Kidney epithelial cell (primary cell): ENCODE measurements at regions not wholly inside any gene's neighbourhood (a gene's known extent, or its start where the extent isn't known, plus 50 kb on each side); places are given as distances from the start of the nearest gene placed in this dataset.

ENCODE experiments used
- DNase-seq: peaks from one replicate; pipeline ENCODE4 v3.0.0-alpha.2; 2010; ENCODE audit warnings: low read depth
- H3K27me3 ChIP-seq: 2 replicates; pipeline ENCODE4 v1.6.0; 2011; ENCODE audit warnings: low read length; ENCODE audit not compliant: control insufficient read depth, insufficient read depth
- H3K36me3 ChIP-seq: 2 replicates; pipeline ENCODE4 v1.5.1; 2011; ENCODE audit warnings: low read length; ENCODE audit not compliant: control insufficient read depth, insufficient read depth
- H3K4me3 ChIP-seq: 2 replicates; pipeline ENCODE4 v1.5.1; 2011; ENCODE audit warnings: low read depth, mild to moderate bottlenecking, control low read depth, low read length
- CTCF ChIP-seq: IDR thresholded peaks from 2 replicates; pipeline ENCODE4 v1.5.1; 2011; ENCODE audit warnings: mild to moderate bottlenecking, moderate library complexity, low read length, control low read depth, inconsistent platforms; ENCODE audit not compliant: insufficient read depth, poor library complexity, severe bottlenecking

GRCh38 chr6:147138835-147139234 lies 65.4 kb upstream of the STXBP5 start:
- no peak for DNase-seq
- H3K27me3 ChIP-seq: no peaks in the 10 kb centered on the region
- no peaks in the 10 kb centered on the region for H3K36me3 ChIP-seq
- TF ChIP-seq CTCF: no peak
- H3K4me3 ChIP-seq: no peak overlapping the region

GRCh38 chr6:147141711-147142308 lies 62.4 kb upstream of the STXBP5 start:
- H3K4me3 ChIP-seq: no peak overlapping the region
- no peak for TF ChIP-seq CTCF
- no peaks in the 10 kb centered on the region for H3K36me3 ChIP-seq
- no peak for DNase-seq
- no peaks in the 10 kb centered on the region for H3K27me3 ChIP-seq

GRCh38 chr6:147142684-147143245 lies 61.5 kb upstream of the STXBP5 start:
- no peaks in the 10 kb centered on the region for H3K27me3 ChIP-seq
- no peak overlapping the region for H3K4me3 ChIP-seq
- H3K36me3 ChIP-seq: no peaks in the 10 kb centered on the region
- no peak for TF ChIP-seq CTCF
- no peak for DNase-seq

GRCh38 chr6:147149092-147149491 lies 55.1 kb upstream of the STXBP5 start:
- Histone ChIP-seq H3K36me3 (no peaks in the 10 kb centered on the region), H3K27me3 (no peaks in the 10 kb centered on the region), H3K4me3 (no peak overlapping the region)
- no peak for TF ChIP-seq CTCF
- DNase-seq: no peak

GRCh38 chr6:147149826-147150225 lies 54.4 kb upstream of the STXBP5 start:
- Histone ChIP-seq H3K4me3 (no peak overlapping the region), H3K36me3 (no peaks in the 10 kb centered on the region), H3K27me3 (no peaks in the 10 kb centered on the region)
- TF ChIP-seq CTCF: no peak
- no peak for DNase-seq

GRCh38 chr6:147150293-147150692 lies 53.9 kb upstream of the STXBP5 start:
- no peaks in the 10 kb centered on the region for H3K36me3 ChIP-seq
- no peak for DNase-seq
- no peak for TF ChIP-seq CTCF
- no peak overlapping the region for H3K4me3 ChIP-seq
- no peaks in the 10 kb centered on the region for H3K27me3 ChIP-seq
